ENCODE measurements at regions not wholly inside any gene's neighbourhood (a gene's known extent, or its start where the extent isn't known, plus 50 kb on each side); places are given as distances from the start of the nearest gene placed in this dataset.
"Not testable (repeated sequence)": the region's sequence is repeated elsewhere in the genome, so short reads cannot be mapped to it uniquely, and the experiment has no call there.

- DNase-seq (ENCODE audit: insufficient read length, low spot score): no peak
- no peak for FAIRE-seq
These were observed 325.7 kb downstream of the DCDC2C start for GRCh38 chr2:4029081-4029480.

GRCh38 chr2:4039896-4040295, 336.5 kb downstream of the DCDC2C start:
- DNase-seq (ENCODE audit: insufficient read length, low spot score) (no peak), FAIRE-seq (no peak)

GRCh38 chr2:4047961-4048891, 344.9 kb downstream of the DCDC2C start:
- DNase-seq (ENCODE audit: insufficient read length, low spot score): no peak
- no peak for FAIRE-seq

GRCh38 chr2:4049463-4049862, 346.1 kb downstream of the DCDC2C start:
- FAIRE-seq (no peak), DNase-seq (ENCODE audit: insufficient read length, low spot score) (no peak)

- DNase-seq (ENCODE audit: insufficient read length, low spot score): no peak
- no peak for FAIRE-seq
These were observed 350.6 kb downstream of the DCDC2C start for GRCh38 chr2:4053769-4054493.

- FAIRE-seq (no peak), DNase-seq (ENCODE audit: insufficient read length, low spot score) (no peak)
These were observed 362.8 kb downstream of the DCDC2C start for GRCh38 chr2:4066217-4066616.

GRCh38 chr2:4073026-4073569, 369.7 kb downstream of the DCDC2C start:
- FAIRE-seq: no peak
- no peak for DNase-seq (ENCODE audit: insufficient read length, low spot score)

GRCh38 chr2:4077017-4077416, 373.6 kb downstream of the DCDC2C start:
- DNase-seq (ENCODE audit: insufficient read length, low spot score) (no peak), FAIRE-seq (no peak)

GRCh38 chr2:4085186-4085585, 381.8 kb downstream of the DCDC2C start:
- no peak for DNase-seq (ENCODE audit: insufficient read length, low spot score)

GRCh38 chr2:4090668-4091630, 387.6 kb downstream of the DCDC2C start:
- FAIRE-seq: no peak

More at GRCh38 chr2:4085186-4085585, 381.8 kb downstream of the DCDC2C start:
- no peak for FAIRE-seq

GRCh38 chr2:4091869-4092268, 388.5 kb downstream of the DCDC2C start:
- DNase-seq (ENCODE audit: insufficient read length, low spot score) (no peak), FAIRE-seq (no peak)

More at GRCh38 chr2:4090668-4091630, 387.6 kb downstream of the DCDC2C start:
- DNase-seq (ENCODE audit: insufficient read length, low spot score): no peak

GRCh38 chr2:4094743-4095142, 391.4 kb downstream of the DCDC2C start:
- no peak for FAIRE-seq

GRCh38 chr2:4096978-4097766, 393.8 kb downstream of the DCDC2C start:
- DNase-seq (ENCODE audit: insufficient read length, low spot score): no peak
- no peak for FAIRE-seq

More at GRCh38 chr2:4094743-4095142, 391.4 kb downstream of the DCDC2C start:
- no peak for DNase-seq (ENCODE audit: insufficient read length, low spot score)

- DNase-seq (ENCODE audit: insufficient read length, low spot score) (no peak), FAIRE-seq (no peak)
These were observed 394.8 kb downstream of the DCDC2C start for GRCh38 chr2:4098137-4098536.

- FAIRE-seq (no peak), DNase-seq (ENCODE audit: insufficient read length, low spot score) (no peak)
These were observed 398.6 kb downstream of the DCDC2C start for GRCh38 chr2:4101936-4102335.

- no peak for FAIRE-seq
- DNase-seq (ENCODE audit: insufficient read length, low spot score): no peak
These were observed 403.8 kb downstream of the DCDC2C start for GRCh38 chr2:4107179-4107578.

- FAIRE-seq (no peak), DNase-seq (ENCODE audit: insufficient read length, low spot score) (no peak)
These were observed 406.9 kb downstream of the DCDC2C start for GRCh38 chr2:4110273-4110672.

- not testable (repeated sequence) for FAIRE-seq
These were observed 412.1 kb downstream of the DCDC2C start for GRCh38 chr2:4115435-4115834.

GRCh38 chr2:4122726-4123125, 419.4 kb downstream of the DCDC2C start:
- FAIRE-seq (no peak), DNase-seq (ENCODE audit: insufficient read length, low spot score) (no peak)

More at GRCh38 chr2:4115435-4115834, 412.1 kb downstream of the DCDC2C start:
- DNase-seq (ENCODE audit: insufficient read length, low spot score): not testable (repeated sequence)

Data from GM19239 (cell line).